Osteoblast (primary cell): ENCODE measurements at regions not wholly inside any gene's neighbourhood (a gene's known extent, or its start where the extent isn't known, plus 50 kb on each side); places are given as distances from the start of the nearest gene placed in this dataset.

Experiments used
- DNase-seq: peaks from one replicate; pipeline ENCODE4 v3.0.0; 2011; ENCODE audit warnings: low spot score, mixed read lengths; ENCODE audit not compliant: insufficient read length; ENCODE audit errors: missing footprints
- H2AFZ ChIP-seq: 2 replicates; pipeline ENCODE4 v1.6.0; 2011; ENCODE audit warnings: mild to moderate bottlenecking, low read length
- H3K27ac ChIP-seq: 2 replicates; pipeline ENCODE4 v1.5.1; 2011; ENCODE audit warnings: mild to moderate bottlenecking, low read depth, low read length, moderate library complexity
- H3K27me3 ChIP-seq: 2 replicates; pipeline ENCODE4 v1.6.0; 2012; ENCODE audit warnings: mild to moderate bottlenecking, control low read depth, inconsistent platforms, low read length, moderate library complexity; ENCODE audit not compliant: insufficient read depth
- H3K36me3 ChIP-seq: 2 replicates; pipeline ENCODE4 v1.5.1; 2011; ENCODE audit warnings: mild to moderate bottlenecking, low read length, control low read depth, moderate library complexity; ENCODE audit not compliant: insufficient read depth
- H3K4me1 ChIP-seq: 2 replicates; pipeline ENCODE4 v1.5.1; 2011; ENCODE audit warnings: mild to moderate bottlenecking, low read length, control low read depth, moderate library complexity; ENCODE audit not compliant: insufficient read depth
- H3K4me2 ChIP-seq: 2 replicates; pipeline ENCODE4 v1.6.0; 2011; ENCODE audit warnings: mild to moderate bottlenecking, low read length; ENCODE audit not compliant: insufficient read depth
- H3K4me3 ChIP-seq: fragments of 200-600 bp; sonication (generic); 3 replicates; pipeline ENCODE4 v1.5.1; 2012; ENCODE audit warnings: mild to moderate bottlenecking, low read length, inconsistent platforms; ENCODE audit not compliant: insufficient read depth
- H3K79me2 ChIP-seq: 2 replicates; pipeline ENCODE4 v1.6.0; 2012; ENCODE audit warnings: mild to moderate bottlenecking, low read length, control low read depth, inconsistent platforms; ENCODE audit not compliant: insufficient read depth
- H3K9me3 ChIP-seq: 2 replicates; pipeline ENCODE4 v1.5.1; 2011; ENCODE audit warnings: low read depth, low read length, control low read depth
- H4K20me1 ChIP-seq: 2 replicates; pipeline ENCODE4 v1.6.0; 2012; ENCODE audit warnings: mild to moderate bottlenecking, low read length, control low read depth; ENCODE audit not compliant: insufficient read depth
- TF ChIP-seq, protein P1 (sequence below): IDR thresholded peaks from 2 replicates; pipeline ENCODE4 v1.5.1; 2011; ENCODE audit warnings: mild to moderate bottlenecking, low read depth, low read length, moderate library complexity; ENCODE audit errors: extremely low read depth

- H3K36me3 ChIP-seq = no peaks in the 10 kb centered on the region
- H3K4me3 ChIP-seq = no peak overlapping the region
- H2AFZ ChIP-seq = no peak overlapping the region
- H3K27ac ChIP-seq = no peak overlapping the region
- no peak for DNase-seq
- no peaks in the 10 kb centered on the region for H3K79me2 ChIP-seq
- no peaks in the 10 kb centered on the region for H3K4me1 ChIP-seq
- no peaks in the 10 kb centered on the region for H3K27me3 ChIP-seq
- H3K9me3 ChIP-seq = no peaks in the 10 kb centered on the region
- H3K4me2 ChIP-seq = no peak overlapping the region
- H4K20me1 ChIP-seq = no peaks in the 10 kb centered on the region
- TF ChIP-seq, protein P1, sequence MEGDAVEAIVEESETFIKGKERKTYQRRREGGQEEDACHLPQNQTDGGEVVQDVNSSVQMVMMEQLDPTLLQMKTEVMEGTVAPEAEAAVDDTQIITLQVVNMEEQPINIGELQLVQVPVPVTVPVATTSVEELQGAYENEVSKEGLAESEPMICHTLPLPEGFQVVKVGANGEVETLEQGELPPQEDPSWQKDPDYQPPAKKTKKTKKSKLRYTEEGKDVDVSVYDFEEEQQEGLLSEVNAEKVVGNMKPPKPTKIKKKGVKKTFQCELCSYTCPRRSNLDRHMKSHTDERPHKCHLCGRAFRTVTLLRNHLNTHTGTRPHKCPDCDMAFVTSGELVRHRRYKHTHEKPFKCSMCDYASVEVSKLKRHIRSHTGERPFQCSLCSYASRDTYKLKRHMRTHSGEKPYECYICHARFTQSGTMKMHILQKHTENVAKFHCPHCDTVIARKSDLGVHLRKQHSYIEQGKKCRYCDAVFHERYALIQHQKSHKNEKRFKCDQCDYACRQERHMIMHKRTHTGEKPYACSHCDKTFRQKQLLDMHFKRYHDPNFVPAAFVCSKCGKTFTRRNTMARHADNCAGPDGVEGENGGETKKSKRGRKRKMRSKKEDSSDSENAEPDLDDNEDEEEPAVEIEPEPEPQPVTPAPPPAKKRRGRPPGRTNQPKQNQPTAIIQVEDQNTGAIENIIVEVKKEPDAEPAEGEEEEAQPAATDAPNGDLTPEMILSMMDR = no peak
Measured at GRCh38 chr1:79777481-79778219, 771.1 kb upstream of the ADGRL4 start.

GRCh38 chr1:79775402-79775801 is 768.9 kb upstream of the ADGRL4 start:
- H3K79me2 ChIP-seq = no peaks in the 10 kb centered on the region
- H3K9me3 ChIP-seq = no peaks in the 10 kb centered on the region
- no peaks in the 10 kb centered on the region for H3K27me3 ChIP-seq
- H3K4me3 ChIP-seq = no peak overlapping the region
- no peak overlapping the region for H2AFZ ChIP-seq
- no peaks in the 10 kb centered on the region for H3K36me3 ChIP-seq
- no peak overlapping the region for H3K4me2 ChIP-seq
- H3K27ac ChIP-seq = no peak overlapping the region
- no peaks in the 10 kb centered on the region for H3K4me1 ChIP-seq
- DNase-seq = no peak
- TF ChIP-seq, protein P1 = no peak
- no peaks in the 10 kb centered on the region for H4K20me1 ChIP-seq

- TF ChIP-seq, protein P1 = no peak
- H3K27me3 ChIP-seq = no peaks in the 10 kb centered on the region
- no peaks in the 10 kb centered on the region for H3K36me3 ChIP-seq
- H3K4me1 ChIP-seq = no peaks in the 10 kb centered on the region
- H4K20me1 ChIP-seq = no peaks in the 10 kb centered on the region
- H3K9me3 ChIP-seq = no peaks in the 10 kb centered on the region
- H3K27ac ChIP-seq = no peak overlapping the region
- H3K4me2 ChIP-seq = no peak overlapping the region
- DNase-seq = no peak
- no peak overlapping the region for H3K4me3 ChIP-seq
- no peaks in the 10 kb centered on the region for H3K79me2 ChIP-seq
- no peak overlapping the region for H2AFZ ChIP-seq
Measured at GRCh38 chr1:79773385-79773784, 766.9 kb upstream of the ADGRL4 start.

- Histone ChIP-seq H3K27me3 (no peaks in the 10 kb centered on the region), H3K4me2 (no peak overlapping the region), H2AFZ (no peak overlapping the region), H3K27ac (no peak overlapping the region), H3K4me3 (no peak overlapping the region), H3K4me1 (no peaks in the 10 kb centered on the region), H3K79me2 (no peaks in the 10 kb centered on the region), H3K9me3 (no peaks in the 10 kb centered on the region), H3K36me3 (no peaks in the 10 kb centered on the region), H4K20me1 (no peaks in the 10 kb centered on the region)
- TF ChIP-seq, protein P1 = no peak
- DNase-seq = no peak
Measured at GRCh38 chr1:79762461-79762860, 755.9 kb upstream of the ADGRL4 start.
